ENCODE measurements at regions not wholly inside any gene's neighbourhood (a gene's known extent, or its start where the extent isn't known, plus 50 kb on each side); places are given as distances from the start of the nearest gene placed in this dataset.
A peak's percentile ranks its signal among the peaks of the same experiment; 100 is the strongest.

DNA sequence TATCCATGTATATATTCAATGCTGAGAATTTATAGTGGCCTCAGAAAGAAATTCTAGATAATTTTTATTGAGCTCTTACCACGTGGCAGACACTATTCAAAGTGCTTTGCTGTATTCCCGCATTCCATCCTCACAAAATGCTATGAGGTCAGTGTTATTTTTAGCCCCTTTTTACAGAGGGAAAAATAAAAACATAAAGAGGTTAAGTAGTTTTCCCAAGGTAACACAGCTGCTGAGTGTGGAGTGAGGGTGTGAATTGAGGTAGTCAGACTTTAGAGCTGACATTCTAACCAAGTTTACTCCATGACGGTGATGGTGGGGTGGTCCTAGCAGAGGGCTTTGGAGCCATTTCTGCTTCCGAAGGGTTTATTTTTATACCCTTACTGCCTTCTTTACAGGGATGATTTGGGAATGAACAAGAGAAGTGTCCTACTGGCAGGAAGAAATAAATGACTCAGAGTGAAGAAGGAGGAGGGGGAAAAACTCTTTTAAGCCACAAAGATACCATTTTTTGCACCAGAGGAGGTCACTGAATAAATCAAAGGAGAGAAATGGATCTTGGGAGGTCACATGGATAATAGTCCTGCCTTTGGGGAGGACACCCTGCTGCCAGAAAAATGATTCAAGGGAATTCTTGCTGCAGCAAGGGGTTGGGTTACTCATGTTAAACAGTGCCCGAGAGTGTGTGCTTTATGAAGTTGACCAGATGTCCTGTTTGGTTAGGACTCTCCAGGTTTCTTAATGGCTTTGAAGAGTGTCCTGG is 76.1 kb downstream of the HMHB1 start:
- TF ChIP-seq, protein P1, sequence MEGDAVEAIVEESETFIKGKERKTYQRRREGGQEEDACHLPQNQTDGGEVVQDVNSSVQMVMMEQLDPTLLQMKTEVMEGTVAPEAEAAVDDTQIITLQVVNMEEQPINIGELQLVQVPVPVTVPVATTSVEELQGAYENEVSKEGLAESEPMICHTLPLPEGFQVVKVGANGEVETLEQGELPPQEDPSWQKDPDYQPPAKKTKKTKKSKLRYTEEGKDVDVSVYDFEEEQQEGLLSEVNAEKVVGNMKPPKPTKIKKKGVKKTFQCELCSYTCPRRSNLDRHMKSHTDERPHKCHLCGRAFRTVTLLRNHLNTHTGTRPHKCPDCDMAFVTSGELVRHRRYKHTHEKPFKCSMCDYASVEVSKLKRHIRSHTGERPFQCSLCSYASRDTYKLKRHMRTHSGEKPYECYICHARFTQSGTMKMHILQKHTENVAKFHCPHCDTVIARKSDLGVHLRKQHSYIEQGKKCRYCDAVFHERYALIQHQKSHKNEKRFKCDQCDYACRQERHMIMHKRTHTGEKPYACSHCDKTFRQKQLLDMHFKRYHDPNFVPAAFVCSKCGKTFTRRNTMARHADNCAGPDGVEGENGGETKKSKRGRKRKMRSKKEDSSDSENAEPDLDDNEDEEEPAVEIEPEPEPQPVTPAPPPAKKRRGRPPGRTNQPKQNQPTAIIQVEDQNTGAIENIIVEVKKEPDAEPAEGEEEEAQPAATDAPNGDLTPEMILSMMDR (IDR thresholded peaks at IDR 0.05; ENCODE audit: insufficient read depth, low read length, severe bottlenecking), result no peak
- H3K36me3 ChIP-seq (ENCODE audit: control insufficient read depth, insufficient read depth, low read length), result no peaks in the 10 kb centered on the region
- FAIRE-seq (peak; percentile 47), DNase-seq (ENCODE audit: low read depth) (peak; percentile 17)
- no peaks in the 10 kb centered on the region for H3K27me3 ChIP-seq (ENCODE audit: control insufficient read depth, insufficient read depth, low read length)
- H3K4me3 ChIP-seq (ENCODE audit: low read depth, low read length), result no peak overlapping the region

DNA sequence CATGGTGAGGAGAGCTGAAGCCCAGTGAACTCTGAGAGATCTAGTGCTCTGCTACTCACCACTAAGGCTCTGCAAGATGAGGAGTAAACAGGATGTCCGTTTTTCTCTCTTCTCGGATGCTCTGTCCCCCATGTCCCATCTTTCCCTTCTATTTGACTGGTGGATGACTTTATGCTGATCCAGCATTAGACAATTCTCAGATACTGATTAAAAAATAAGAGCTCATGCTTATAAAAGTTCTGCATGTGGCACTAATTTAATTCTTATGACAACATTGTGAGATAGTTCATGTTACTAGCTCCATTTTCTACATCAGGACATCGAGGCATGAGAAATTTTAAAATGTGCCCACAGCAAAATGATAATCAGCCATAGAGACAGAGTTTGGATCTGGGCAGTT is 77.0 kb downstream of the HMHB1 start:
- FAIRE-seq (no peak), DNase-seq (ENCODE audit: low read depth) (no peak)
- H3K4me3 ChIP-seq (ENCODE audit: low read depth, low read length), result no peak overlapping the region
- H3K27me3 ChIP-seq (ENCODE audit: control insufficient read depth, insufficient read depth, low read length), result no peaks in the 10 kb centered on the region
- TF ChIP-seq, protein P1 (IDR thresholded peaks at IDR 0.05; ENCODE audit: insufficient read depth, low read length, severe bottlenecking), result no peak
- H3K36me3 ChIP-seq (ENCODE audit: control insufficient read depth, insufficient read depth, low read length), result no peaks in the 10 kb centered on the region

DNA sequence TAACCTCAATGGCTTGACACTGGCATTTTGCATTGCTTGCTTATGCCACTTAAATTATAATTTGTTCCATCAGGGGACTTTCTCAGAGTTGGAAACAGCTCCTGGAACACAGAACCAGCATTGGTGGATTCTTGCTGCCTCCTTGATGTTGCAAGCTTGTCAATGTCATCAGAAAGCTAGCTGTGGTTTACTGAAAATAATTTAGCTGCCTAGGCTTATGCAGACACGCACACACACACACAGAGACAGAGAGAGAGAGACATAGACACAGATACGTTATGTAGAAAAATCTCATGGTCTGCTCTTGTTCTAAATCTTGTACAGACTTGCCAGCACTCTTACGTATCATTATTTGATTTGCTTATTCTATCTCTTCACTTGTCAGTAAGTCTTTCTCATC is 78.0 kb downstream of the HMHB1 start:
- FAIRE-seq, result no peak
- Histone ChIP-seq H3K36me3 (ENCODE audit: control insufficient read depth, insufficient read depth, low read length) (no peaks in the 10 kb centered on the region), H3K27me3 (ENCODE audit: control insufficient read depth, insufficient read depth, low read length) (no peaks in the 10 kb centered on the region), H3K4me3 (ENCODE audit: low read depth, low read length) (no peak overlapping the region)
- DNase-seq (ENCODE audit: low read depth), result peak; percentile 90
- TF ChIP-seq, protein P1 (IDR thresholded peaks at IDR 0.05; ENCODE audit: insufficient read depth, low read length, severe bottlenecking), result no peak

DNA sequence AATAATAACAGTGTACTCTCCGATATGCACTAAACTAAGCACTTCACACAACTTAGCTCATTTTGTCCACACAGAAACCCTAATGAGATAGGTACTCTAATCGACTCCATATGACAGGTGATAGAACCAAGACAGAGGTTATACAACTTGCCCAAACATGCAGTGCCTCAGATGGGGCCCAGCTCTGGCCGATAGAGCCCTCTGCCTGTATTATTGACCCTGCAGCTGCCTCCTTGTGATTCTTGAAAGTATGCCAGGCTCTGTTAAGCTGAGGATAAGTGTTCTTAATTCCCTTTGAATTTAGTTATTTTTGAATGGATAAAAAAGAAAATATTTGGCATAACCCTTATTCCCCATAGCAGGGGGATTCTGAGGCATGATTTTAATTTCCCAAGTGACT is 78.5 kb downstream of the HMHB1 start:
- FAIRE-seq, result no peak
- no peak overlapping the region for H3K4me3 ChIP-seq (ENCODE audit: low read depth, low read length)
- TF ChIP-seq, protein P1 (IDR thresholded peaks at IDR 0.05; ENCODE audit: insufficient read depth, low read length, severe bottlenecking), result no peak
- no peaks in the 10 kb centered on the region for H3K27me3 ChIP-seq (ENCODE audit: control insufficient read depth, insufficient read depth, low read length)
- no peaks in the 10 kb centered on the region for H3K36me3 ChIP-seq (ENCODE audit: control insufficient read depth, insufficient read depth, low read length)
- no peak for DNase-seq (ENCODE audit: low read depth)

DNA sequence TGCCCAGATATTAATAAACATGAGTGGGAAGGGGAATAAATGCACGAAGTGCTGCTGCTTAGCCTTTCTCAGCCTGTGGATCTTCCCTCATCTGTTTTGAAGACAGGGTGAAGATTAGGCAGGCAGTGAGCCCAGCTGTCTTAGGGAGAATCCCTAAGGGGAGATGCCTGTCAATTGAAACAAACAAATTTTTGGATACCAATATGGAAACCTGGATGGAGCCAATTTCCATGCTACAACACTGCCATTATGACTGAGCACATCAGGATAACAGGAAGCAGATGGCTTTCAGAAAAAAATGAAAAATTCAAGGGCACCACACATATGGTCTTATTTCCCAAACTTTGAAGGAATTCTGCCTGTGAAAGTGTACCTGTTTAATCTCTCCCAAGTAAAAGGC is 80.3 kb downstream of the HMHB1 start:
- Histone ChIP-seq H3K27me3 (ENCODE audit: control insufficient read depth, insufficient read depth, low read length) (no peaks in the 10 kb centered on the region), H3K36me3 (ENCODE audit: control insufficient read depth, insufficient read depth, low read length) (no peaks in the 10 kb centered on the region), H3K4me3 (ENCODE audit: low read depth, low read length) (no peak overlapping the region)
- FAIRE-seq, result no peak
- TF ChIP-seq, protein P1 (IDR thresholded peaks at IDR 0.05; ENCODE audit: insufficient read depth, low read length, severe bottlenecking), result no peak
- no peak for DNase-seq (ENCODE audit: low read depth)

DNA sequence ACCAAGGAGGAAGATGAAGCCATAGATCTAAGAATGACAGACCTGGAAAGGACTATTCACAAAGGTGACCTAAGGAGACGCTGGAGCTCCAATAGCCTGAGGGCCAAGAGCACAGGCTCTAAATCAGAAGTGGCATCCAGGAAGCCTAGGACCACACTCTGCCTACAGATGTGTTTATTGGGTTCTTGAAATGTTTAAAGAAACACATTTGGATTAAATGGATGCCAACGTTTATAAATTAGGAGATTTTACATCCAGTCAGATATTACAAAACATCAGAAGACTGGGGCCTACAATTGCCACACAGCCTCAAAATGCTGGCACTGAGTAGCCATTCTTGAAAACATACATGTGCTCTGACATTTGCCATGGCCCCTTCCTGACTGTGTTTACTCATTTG is 80.9 kb downstream of the HMHB1 start:
- DNase-seq (ENCODE audit: low read depth) (no peak), FAIRE-seq (no peak)
- TF ChIP-seq, protein P1 (IDR thresholded peaks at IDR 0.05; ENCODE audit: insufficient read depth, low read length, severe bottlenecking), result no peak
- Histone ChIP-seq H3K27me3 (ENCODE audit: control insufficient read depth, insufficient read depth, low read length) (no peaks in the 10 kb centered on the region), H3K36me3 (ENCODE audit: control insufficient read depth, insufficient read depth, low read length) (no peaks in the 10 kb centered on the region), H3K4me3 (ENCODE audit: low read depth, low read length) (no peak overlapping the region)
